GM12878 (cell line): ENCODE measurements at regions not wholly inside any gene's neighbourhood (a gene's known extent, or its start where the extent isn't known, plus 50 kb on each side); places are given as distances from the start of the nearest gene placed in this dataset.

Experiments used
- ATAC-seq: fragments of 200-7000 bp; cut with Tn5 transposase; 3 replicates; pipeline ENCODE4 v1.9.1; 2020; ENCODE audit warnings: mild to moderate bottlenecking, moderate library complexity
- BruUV-seq: library from RNA; stranded (reverse); fragments of 400-500 nt; replicated peaks from 2 replicates; lab custom pipeline; 2021; lab: Mats Ljungman, UMichigan
- CTCF ChIA-PET: fragments of 300-600 bp; sonication (Branson Sonifier 250); formaldehyde crosslinking; extraction: SDS; loops from one replicate; lab custom pipeline; 2021; ENCODE audit warnings: inconsistent platforms; lab: Yijun Ruan, JAX
- POLR2A ChIA-PET: fragments of 350-600 bp; formaldehyde crosslinking; extraction: SDS; loops from one replicate; lab custom pipeline; 2021; ENCODE audit warnings: inconsistent platforms; lab: Charles Lee
- RAD21 ChIA-PET: fragments of 300-600 bp; sonication (Branson Sonifier 250); formaldehyde crosslinking; loops from one replicate; lab custom pipeline; 2023; ENCODE audit warnings: antibody characterized with exemption; ENCODE audit not compliant: unreplicated experiment; lab: Charles Lee
- SMC1A ChIA-PET: fragments of 300-600 bp; sonication (Branson Sonifier 250); formaldehyde crosslinking; loops from one replicate; lab custom pipeline; 2023; ENCODE audit not compliant: unreplicated experiment, uncharacterized antibody; lab: Charles Lee
- DNase-seq: peaks from one replicate; pipeline ENCODE4 v3.0.0-alpha.2; 2011; ENCODE audit warnings: low read depth, low spot score
- FAIRE-seq: peaks from 3 replicates; lab custom pipeline; 2011; peaks lifted over from hg19 to GRCh38; lab: Jason Lieb, UNC
- H2AFZ ChIP-seq: 2 replicates; pipeline ENCODE4 v1.6.0; 2011; ENCODE audit warnings: low read depth, low read length, control low read depth; ENCODE audit not compliant: control insufficient read depth
- H3K27ac ChIP-seq: 2 replicates; pipeline ENCODE4 v1.5.1; 2011; ENCODE audit warnings: control low read depth; ENCODE audit not compliant: control insufficient read depth, insufficient read depth
- H3K27me3 ChIP-seq, 2 experiments: replicated peaks in 1 of 2; 2 replicates each; pipeline versions ENCODE4 v1.6.0 to v1.6.1; 2011; ENCODE audit warnings: low read length in 1 of 2; ENCODE audit not compliant: control insufficient read depth in 2 of 2, insufficient read depth in 2 of 2
- H3K36me3 ChIP-seq, 2 experiments: 2 replicates each; pipeline ENCODE4 v1.5.1; 2011; ENCODE audit warnings: low read length in 1 of 2; ENCODE audit not compliant: control insufficient read depth in 2 of 2, insufficient read depth in 2 of 2
- H3K4me1 ChIP-seq: 2 replicates; pipeline ENCODE4 v1.6.1; 2011; ENCODE audit warnings: mild to moderate bottlenecking, low read length, moderate library complexity, mixed read lengths; ENCODE audit not compliant: control insufficient read depth, insufficient read depth
- H3K4me2 ChIP-seq: 2 replicates; pipeline ENCODE4 v1.6.0; 2011; ENCODE audit warnings: control low read depth; ENCODE audit not compliant: control insufficient read depth, insufficient read depth
- H3K4me3 ChIP-seq: fragments of 200-600 bp; sonication (generic); 2 replicates; pipeline ENCODE4 v1.5.1; 2016
- H3K79me2 ChIP-seq: 2 replicates; pipeline ENCODE4 v1.6.0; 2011; ENCODE audit warnings: low read length; ENCODE audit not compliant: control insufficient read depth, insufficient read depth
- H3K9ac ChIP-seq: 2 replicates; pipeline ENCODE4 v1.8.0; 2011; ENCODE audit warnings: low read length, control low read depth, mixed read lengths; ENCODE audit not compliant: control insufficient read depth, insufficient read depth
- H3K9me3 ChIP-seq: replicated peaks from 3 replicates; pipeline ENCODE4 v1.5.1; 2011; ENCODE audit warnings: mild to moderate bottlenecking, low read length; ENCODE audit not compliant: control insufficient read depth, insufficient read depth
- H4K20me1 ChIP-seq: 2 replicates; pipeline ENCODE4 v1.6.0; 2011; ENCODE audit not compliant: control insufficient read depth, insufficient read depth
- CHD2 ChIP-seq: IDR thresholded peaks from 2 replicates; pipeline ENCODE4 v1.6.1; 2011; ENCODE audit warnings: low read depth, low read length, improper control_type of control experiment, borderline replicate concordance
- EZH2 ChIP-seq: IDR thresholded peaks from 2 replicates; pipeline ENCODE4 v1.6.1; 2012; ENCODE audit warnings: low read depth, mild to moderate bottlenecking, control low read depth, inconsistent platforms, low read length, borderline replicate concordance; ENCODE audit not compliant: control insufficient read depth
- FOXM1 ChIP-seq: IDR thresholded peaks from 2 replicates; pipeline ENCODE4 v1.6.1; 2012; ENCODE audit warnings: low read depth, mild to moderate bottlenecking, inconsistent platforms, low read length, moderate library complexity
- HDAC2 ChIP-seq: fragments of 200-600 bp; sonication (generic); IDR thresholded peaks from 2 replicates; pipeline ENCODE4 v1.6.1; 2017
- HDAC6 ChIP-seq: fragments of 200-600 bp; sonication (generic); IDR thresholded peaks from one replicate; pipeline ENCODE4 v1.8.0; 2017; ENCODE audit warnings: antibody characterized with exemption; ENCODE audit not compliant: unreplicated experiment
- POLR2AphosphoS5 ChIP-seq: IDR thresholded peaks from 2 replicates; pipeline ENCODE4 v1.6.1; 2011; ENCODE audit warnings: mild to moderate bottlenecking, low read length, inconsistent platforms
- POU2F2 ChIP-seq: IDR thresholded peaks from 3 replicates; pipeline ENCODE4 v1.6.1; 2011; ENCODE audit warnings: low read depth, mild to moderate bottlenecking, low read length, borderline replicate concordance
- SIX5 ChIP-seq: IDR thresholded peaks from 2 replicates; pipeline ENCODE4 v1.6.1; 2011; ENCODE audit warnings: mild to moderate bottlenecking, low read depth, low read length, moderate library complexity; ENCODE audit not compliant: severe bottlenecking
- WGBS: methylation state at CpG from one replicate; pipeline ENCODE4 v1.1.6; 2016; ENCODE audit warnings: low lambda C conversion rate; ENCODE audit not compliant: insufficient replicate concordance, insufficient coverage; ENCODE audit errors: missing lambda C conversion rate; 5-methylcytosine and 5-hydroxymethylcytosine counted together
- in situ Hi-C: fragments of 300-500 bp; cut with MboI; formaldehyde crosslinking; loops from 9 replicates; pipeline ENCODE4 v1.14.3; 2018; ENCODE audit warnings: mixed read lengths
- intact Hi-C: fragments of 100-400 bp; cut with micrococcal nuclease; formaldehyde crosslinking; loops from one replicate; pipeline ENCODE4 v1.14.2; 2022; ENCODE audit not compliant: unreplicated experiment
- TF ChIP-seq, protein P1 (sequence below): IDR thresholded peaks from 2 replicates; pipeline ENCODE4 v1.6.1; 2012; ENCODE audit warnings: low read depth, low read length, improper control_type of control experiment

GRCh38 chr5:66450237-66450636, 146.0 kb upstream of the MAST4 start:
- TF ChIP-seq HDAC2: no peak
- no peak for TF ChIP-seq SIX5
- TF ChIP-seq POU2F2: no peak
- no peak for TF ChIP-seq POLR2AphosphoS5
- no peak for TF ChIP-seq EZH2
- TF ChIP-seq HDAC6: no peak
- no peak for TF ChIP-seq FOXM1
- TF ChIP-seq, protein P1, sequence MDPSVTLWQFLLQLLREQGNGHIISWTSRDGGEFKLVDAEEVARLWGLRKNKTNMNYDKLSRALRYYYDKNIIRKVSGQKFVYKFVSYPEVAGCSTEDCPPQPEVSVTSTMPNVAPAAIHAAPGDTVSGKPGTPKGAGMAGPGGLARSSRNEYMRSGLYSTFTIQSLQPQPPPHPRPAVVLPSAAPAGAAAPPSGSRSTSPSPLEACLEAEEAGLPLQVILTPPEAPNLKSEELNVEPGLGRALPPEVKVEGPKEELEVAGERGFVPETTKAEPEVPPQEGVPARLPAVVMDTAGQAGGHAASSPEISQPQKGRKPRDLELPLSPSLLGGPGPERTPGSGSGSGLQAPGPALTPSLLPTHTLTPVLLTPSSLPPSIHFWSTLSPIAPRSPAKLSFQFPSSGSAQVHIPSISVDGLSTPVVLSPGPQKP: no peak
- no peak for TF ChIP-seq CHD2
- H4K20me1 ChIP-seq: no peaks in the 10 kb centered on the region
- BruUV-seq: no TSS peak
- ChIA-PET SMC1A (no interaction called here), POLR2A (no interaction called here), RAD21 (no interaction called here), CTCF (no interaction called here)
- in situ Hi-C loops (no loop called here), intact Hi-C loops (no loop called here)
- H3K79me2 ChIP-seq: no peaks in the 10 kb centered on the region
- H3K36me3 ChIP-seq: no peaks in the 10 kb centered on the region
- H3K4me1 ChIP-seq: no peaks in the 10 kb centered on the region
- ATAC-seq (no peak), FAIRE-seq (no peak), DNase-seq (no peak)
- 45% methylated on average over 6 of the region's 6 CpGs for WGBS
- H3K4me2 ChIP-seq: no peak overlapping the region
- no peak overlapping the region for H2AFZ ChIP-seq
- no peak overlapping the region for H3K27ac ChIP-seq
- H3K9ac ChIP-seq: no peak overlapping the region
- no peaks in the 10 kb centered on the region for H3K9me3 ChIP-seq
- H3K27me3 ChIP-seq: no peaks in the 10 kb centered on the region
- H3K4me3 ChIP-seq: no peak overlapping the region
